SK-N-MC (cell line): ENCODE measurements at regions not wholly inside any gene's neighbourhood (a gene's known extent, or its start where the extent isn't known, plus 50 kb on each side); places are given as distances from the start of the nearest gene placed in this dataset.

Experiments
- DNase-seq: peaks from one replicate; pipeline ENCODE4 v3.0.0-alpha.2; 2011; ENCODE audit warnings: low read depth, low spot score
- H3K27ac ChIP-seq: fragments of 200-600 bp; sonication (generic); 2 replicates; pipeline ENCODE4 v1.5.1; 2016; ENCODE audit warnings: mixed run types
- H3K36me3 ChIP-seq: fragments of 200-600 bp; sonication (generic); 2 replicates; pipeline ENCODE4 v1.6.1; 2017; ENCODE audit warnings: antibody characterized with exemption, low read length, mixed read lengths; ENCODE audit not compliant: insufficient read depth
- H3K4me3 ChIP-seq: fragments of 200-600 bp; sonication (generic); 2 replicates; pipeline ENCODE4 v1.5.1; 2016
- H3K9ac ChIP-seq: fragments of 200-600 bp; sonication (generic); 2 replicates; pipeline ENCODE4 v1.8.0; 2017; ENCODE audit warnings: mixed run types, mixed read lengths; ENCODE audit not compliant: insufficient read length
- H3K9me3 ChIP-seq: fragments of 200-600 bp; sonication (generic); 2 replicates; pipeline ENCODE4 v1.6.1; 2017; ENCODE audit warnings: low read depth, mild to moderate bottlenecking, antibody characterized with exemption, low read length, moderate library complexity, mixed read lengths
- EZH2 ChIP-seq: fragments of 200-600 bp; sonication (generic); IDR thresholded peaks from one replicate; pipeline ENCODE4 v1.6.1; 2017; ENCODE audit warnings: antibody characterized with exemption
- FOXP2 ChIP-seq: optimal IDR thresholded peaks from 2 replicates; pipeline ENCODE3; 2011; ENCODE audit warnings: mild to moderate bottlenecking, moderate library complexity; ENCODE audit not compliant: insufficient read depth; ENCODE audit errors: extremely low read length, control extremely low read depth
- POLR2AphosphoS5 ChIP-seq: IDR thresholded peaks from 2 replicates; pipeline ENCODE4 v1.6.1; 2012; ENCODE audit warnings: mild to moderate bottlenecking, low read depth, low read length, borderline replicate concordance

DNA sequence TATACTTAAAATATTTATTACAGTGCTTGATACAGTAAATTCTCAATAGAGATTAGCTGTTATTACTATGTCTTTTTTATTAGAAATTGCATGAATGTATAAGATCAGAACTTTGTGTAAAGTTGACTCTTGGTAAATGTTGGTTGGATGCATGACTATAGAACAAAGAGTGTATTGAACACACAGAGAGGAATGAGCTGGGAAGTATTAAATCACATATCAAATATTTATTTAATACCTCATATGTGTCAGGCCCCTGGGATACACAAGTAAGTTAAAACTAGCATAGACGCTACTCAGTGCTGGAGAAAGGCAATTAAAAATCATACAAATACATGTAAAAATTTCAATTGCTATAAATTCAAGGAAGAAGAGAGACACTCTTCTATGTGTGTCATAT is 550.7 kb upstream of the TLE4 start:
- no peak overlapping the region for H3K4me3 ChIP-seq
- no peaks in the 10 kb centered on the region for H3K9me3 ChIP-seq
- no peak overlapping the region for H3K9ac ChIP-seq
- TF ChIP-seq FOXP2 = no peak
- TF ChIP-seq EZH2 = no peak
- TF ChIP-seq POLR2AphosphoS5 = no peak
- no peaks in the 10 kb centered on the region for H3K36me3 ChIP-seq
- no peak overlapping the region for H3K27ac ChIP-seq
- DNase-seq = no peak

DNA sequence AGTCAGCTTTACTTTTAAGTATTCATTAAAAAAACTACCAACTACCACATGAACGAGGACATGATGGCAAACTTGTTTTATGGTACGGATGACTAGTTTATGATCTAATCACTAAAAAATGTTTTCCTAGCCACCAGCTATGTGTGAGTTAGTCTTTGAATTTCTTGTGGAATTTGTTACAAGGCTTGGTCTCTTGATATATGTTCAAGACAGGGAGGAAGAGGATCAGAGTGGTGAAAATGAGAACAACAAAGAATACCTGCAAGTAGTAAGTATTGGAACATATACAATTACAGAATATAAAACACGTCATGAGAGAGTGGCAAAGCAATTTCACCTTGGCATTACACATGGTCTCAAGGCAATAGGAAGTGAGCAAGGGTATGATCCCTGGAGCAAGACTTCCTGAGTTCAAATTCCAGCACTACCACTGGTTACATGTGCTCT is 548.6 kb upstream of the TLE4 start:
- Histone ChIP-seq H3K4me3 (no peak overlapping the region), H3K36me3 (no peaks in the 10 kb centered on the region), H3K9ac (no peak overlapping the region), H3K9me3 (no peaks in the 10 kb centered on the region), H3K27ac (no peak overlapping the region)
- no peak for DNase-seq
- TF ChIP-seq POLR2AphosphoS5 = no peak

DNA sequence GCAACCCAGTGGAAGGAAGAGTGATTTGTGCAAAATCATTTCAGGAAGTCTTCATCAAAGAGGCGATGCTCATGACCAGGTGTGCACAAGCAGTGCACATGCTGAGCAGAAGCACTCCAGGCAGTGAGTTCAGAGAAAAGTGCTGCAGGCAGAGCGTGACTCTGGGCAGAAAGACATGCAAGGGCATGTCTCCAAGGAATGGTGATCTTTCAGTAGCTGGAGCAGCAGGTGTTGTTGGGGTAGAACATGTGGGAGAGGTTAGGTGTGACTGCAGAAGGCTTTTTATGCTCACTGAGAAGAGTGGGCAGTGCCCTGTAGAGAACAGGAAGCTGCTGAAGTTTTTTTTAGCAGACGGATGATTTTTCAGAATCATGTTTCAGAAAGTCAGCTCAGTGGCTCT is 545.4 kb upstream of the TLE4 start:
- Histone ChIP-seq H3K9ac (no peak overlapping the region), H3K9me3 (no peaks in the 10 kb centered on the region), H3K4me3 (no peak overlapping the region), H3K36me3 (no peaks in the 10 kb centered on the region), H3K27ac (no peak overlapping the region)
- TF ChIP-seq POLR2AphosphoS5 (no peak), EZH2 (no peak), FOXP2 (no peak)
- no peak for DNase-seq

DNA sequence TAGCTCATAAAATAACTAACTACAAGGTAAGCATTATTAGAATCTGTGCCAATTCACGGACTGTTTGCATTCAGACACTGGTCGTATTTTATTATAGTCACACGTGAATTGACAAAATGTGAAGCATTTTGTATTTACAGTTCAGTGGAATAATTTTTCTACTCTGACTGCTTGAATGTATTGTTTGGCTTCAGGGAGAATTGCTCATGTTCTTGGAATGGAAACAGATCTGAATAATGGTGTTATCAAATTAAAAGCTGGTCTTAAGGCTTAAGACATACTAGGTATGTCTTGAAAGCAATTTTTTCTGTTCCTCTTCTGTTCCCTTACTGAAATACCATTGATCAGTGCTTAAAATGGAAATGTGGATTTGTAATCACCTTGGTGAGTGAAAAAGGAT is 543.7 kb upstream of the TLE4 start:
- TF ChIP-seq POLR2AphosphoS5 (no peak), FOXP2 (no peak), EZH2 (no peak)
- Histone ChIP-seq H3K36me3 (no peaks in the 10 kb centered on the region), H3K9ac (no peak overlapping the region), H3K27ac (no peak overlapping the region), H3K4me3 (no peak overlapping the region), H3K9me3 (no peaks in the 10 kb centered on the region)
- no peak for DNase-seq

DNA sequence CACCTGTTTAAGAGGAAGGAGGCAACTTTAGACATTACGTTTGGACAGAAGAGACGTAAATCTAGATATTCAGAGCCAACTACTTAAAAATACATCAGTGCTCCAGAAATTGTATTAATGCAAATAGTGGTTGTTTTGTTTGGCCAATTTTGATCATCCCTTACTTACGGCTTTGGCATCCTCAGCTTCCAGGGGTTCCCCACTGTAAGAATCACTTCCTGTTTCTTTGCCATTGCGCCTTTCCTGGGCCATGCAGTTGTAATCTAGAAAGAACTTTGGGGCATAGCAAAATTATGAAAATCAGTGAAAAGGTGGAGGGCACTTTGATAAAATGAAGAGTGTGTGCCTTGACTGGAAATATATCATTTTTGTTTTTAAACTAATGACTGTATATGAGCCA is 537.2 kb upstream of the TLE4 start:
- H3K4me3 ChIP-seq = no peak overlapping the region
- H3K27ac ChIP-seq = no peak overlapping the region
- TF ChIP-seq FOXP2 (no peak), POLR2AphosphoS5 (no peak)
- no peaks in the 10 kb centered on the region for H3K36me3 ChIP-seq
- H3K9me3 ChIP-seq = no peaks in the 10 kb centered on the region
- no peak overlapping the region for H3K9ac ChIP-seq
- no peak for DNase-seq

DNA sequence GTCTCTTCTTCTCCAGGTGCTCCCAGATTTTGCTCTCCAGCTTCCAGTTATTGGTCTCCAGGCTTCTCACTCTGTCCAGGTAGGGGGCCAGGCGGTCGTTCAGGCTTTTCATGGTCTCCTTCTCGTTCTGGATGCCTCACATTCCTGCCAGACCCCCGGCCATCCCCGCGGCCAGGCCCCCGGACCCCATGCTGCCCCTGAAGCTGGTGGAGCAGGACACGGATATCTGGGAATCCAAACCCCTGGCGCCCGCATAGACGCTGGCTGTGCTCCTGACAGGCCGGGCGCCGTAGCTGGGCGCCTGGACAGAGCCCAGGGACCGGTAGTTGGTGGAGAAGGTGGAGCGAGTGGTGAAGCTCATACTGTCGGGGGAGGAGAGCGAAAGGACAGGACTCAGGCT is 534.4 kb upstream of the TLE4 start:
- H3K4me3 ChIP-seq = no peak overlapping the region
- H3K9me3 ChIP-seq = no peaks in the 10 kb centered on the region
- TF ChIP-seq POLR2AphosphoS5 = no peak
- no peak for TF ChIP-seq FOXP2
- no peak for TF ChIP-seq EZH2
- no peaks in the 10 kb centered on the region for H3K36me3 ChIP-seq
- H3K27ac ChIP-seq = no peak overlapping the region
- no peak overlapping the region for H3K9ac ChIP-seq
- DNase-seq = no peak

DNA sequence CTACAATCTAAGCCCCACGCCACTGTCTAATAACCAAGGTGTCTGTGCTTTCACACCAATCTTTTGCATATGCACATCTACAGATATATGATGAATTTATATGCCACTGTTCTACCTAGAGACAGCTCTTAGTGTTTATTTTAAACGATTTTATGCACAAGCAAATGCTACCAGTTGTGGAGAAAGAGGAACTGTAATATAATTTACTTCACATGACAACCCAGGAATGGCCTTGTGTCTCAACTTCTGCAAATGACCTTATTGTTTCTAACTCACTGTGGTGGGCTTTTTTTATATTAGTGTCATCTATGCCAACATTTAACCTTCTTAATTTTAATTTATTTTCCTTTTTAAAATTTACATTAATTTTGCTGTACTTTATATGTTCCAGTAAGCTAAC is 531.1 kb upstream of the TLE4 start:
- TF ChIP-seq EZH2 (no peak), FOXP2 (no peak), POLR2AphosphoS5 (no peak)
- Histone ChIP-seq H3K9ac (no peak overlapping the region), H3K9me3 (no peaks in the 10 kb centered on the region), H3K36me3 (no peaks in the 10 kb centered on the region), H3K27ac (no peak overlapping the region), H3K4me3 (no peak overlapping the region)
- DNase-seq = no peak

DNA sequence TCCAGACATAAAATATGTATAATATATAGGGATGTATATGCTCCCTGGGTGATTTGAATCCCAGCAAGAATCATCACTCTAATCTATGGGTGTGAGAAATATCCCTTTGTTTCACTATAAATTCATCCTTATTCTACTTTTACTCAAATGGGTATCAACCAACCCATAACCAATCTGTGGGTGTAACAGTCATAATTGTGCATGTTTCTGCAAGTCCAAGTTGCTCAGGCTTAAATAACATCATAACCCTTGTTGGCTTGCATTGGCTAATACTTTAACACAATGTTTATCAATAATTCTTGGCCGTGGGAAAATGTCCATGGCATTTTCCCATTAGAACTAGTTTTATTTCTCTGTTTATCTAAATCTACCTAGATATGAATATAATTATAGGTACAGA is 530.5 kb upstream of the TLE4 start:
- no peak overlapping the region for H3K4me3 ChIP-seq
- no peak for DNase-seq
- no peaks in the 10 kb centered on the region for H3K9me3 ChIP-seq
- H3K9ac ChIP-seq = no peak overlapping the region
- H3K27ac ChIP-seq = no peak overlapping the region
- H3K36me3 ChIP-seq = no peaks in the 10 kb centered on the region
- no peak for TF ChIP-seq POLR2AphosphoS5
- no peak for TF ChIP-seq EZH2
- no peak for TF ChIP-seq FOXP2

DNA sequence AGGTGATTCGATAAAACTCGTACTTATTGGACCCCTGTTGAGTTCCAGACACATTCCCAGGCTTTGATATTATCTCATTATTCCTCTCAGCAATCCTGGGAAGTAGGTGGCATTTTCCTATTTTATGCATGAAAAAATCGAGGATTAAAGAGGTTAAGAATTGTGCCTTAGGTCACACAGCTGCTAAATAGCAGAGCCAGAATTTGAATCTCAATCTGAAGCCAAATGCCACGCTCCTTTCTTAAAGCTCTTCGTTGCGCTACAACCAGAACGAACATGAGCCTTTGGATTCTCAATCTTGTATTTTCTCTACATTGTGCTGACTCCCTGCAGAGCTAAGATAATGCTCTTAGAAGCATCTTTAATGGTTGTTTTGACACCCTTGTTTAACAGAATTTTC is 527.8 kb upstream of the TLE4 start:
- no peak for DNase-seq
- no peak overlapping the region for H3K9ac ChIP-seq
- H3K27ac ChIP-seq = no peak overlapping the region
- H3K4me3 ChIP-seq = no peak overlapping the region
- TF ChIP-seq EZH2 = no peak
- no peak for TF ChIP-seq POLR2AphosphoS5
- TF ChIP-seq FOXP2 = no peak
- H3K9me3 ChIP-seq = no peaks in the 10 kb centered on the region
- H3K36me3 ChIP-seq = no peaks in the 10 kb centered on the region
